ENCODE measurements at regions not wholly inside any gene's neighbourhood (a gene's known extent, or its start where the extent isn't known, plus 50 kb on each side); places are given as distances from the start of the nearest gene placed in this dataset.

GRCh38 chr10:8790390-8790789 lies 735.9 kb downstream of the GATA3 start:
- Histone ChIP-seq H3K36me3 (ENCODE audit: insufficient read depth, insufficient read length, low read length) (no peaks in the 10 kb centered on the region), H3K4me3 (ENCODE audit: insufficient read length, low read depth) (no peak overlapping the region), H3K9me3 (ENCODE audit: insufficient read depth, low read length) (peaks cover 9% of the 10 kb centered on the region), H3K4me1 (ENCODE audit: insufficient read depth, insufficient read length) (no peaks in the 10 kb centered on the region), H3K9ac (ENCODE audit: insufficient read length, low read depth) (no peak overlapping the region), H3K27me3 (ENCODE audit: insufficient read depth, insufficient read length) (no peaks in the 10 kb centered on the region)
- no peak for DNase-seq (ENCODE audit: low read depth, low spot score)
- TF ChIP-seq YY1 (IDR thresholded peaks at IDR 0.05; ENCODE audit: insufficient read depth, insufficient read length) = no peak
- no peak for TF ChIP-seq SUZ12 (IDR thresholded peaks at IDR 0.05; ENCODE audit: extremely low read depth, insufficient read depth, insufficient read length)
- no peak for TF ChIP-seq ZNF274 (IDR thresholded peaks at IDR 0.05; ENCODE audit: low read depth, low read length)

DNA sequence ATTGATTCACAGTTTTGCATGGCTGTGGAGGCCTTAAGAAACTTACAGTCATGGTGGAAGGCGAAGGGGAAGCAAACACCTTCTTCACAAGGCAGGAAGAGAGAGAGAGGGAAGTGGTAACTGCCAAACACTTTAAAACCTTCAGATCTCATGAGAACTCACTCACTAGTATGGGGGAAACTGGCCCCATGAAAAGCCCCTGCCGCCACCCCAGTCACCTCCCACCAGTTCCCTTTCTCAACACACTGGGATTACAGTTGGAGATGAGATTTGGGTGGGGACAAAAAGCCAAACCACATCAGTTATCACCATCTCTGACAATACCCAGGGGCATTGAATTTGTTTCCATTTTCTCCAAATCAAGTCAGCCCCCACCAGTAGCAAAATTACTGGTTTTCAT lies 740.4 kb downstream of the GATA3 start:
- H3K27me3 ChIP-seq (ENCODE audit: insufficient read depth, insufficient read length) = no peaks in the 10 kb centered on the region
- no peak for DNase-seq (ENCODE audit: low read depth, low spot score)
- no peaks in the 10 kb centered on the region for H3K4me1 ChIP-seq (ENCODE audit: insufficient read depth, insufficient read length)
- H3K36me3 ChIP-seq (ENCODE audit: insufficient read depth, insufficient read length, low read length) = no peaks in the 10 kb centered on the region
- H3K9ac ChIP-seq (ENCODE audit: insufficient read length, low read depth) = no peak overlapping the region
- no peak for TF ChIP-seq ZNF274 (IDR thresholded peaks at IDR 0.05; ENCODE audit: low read depth, low read length)
- no peak for TF ChIP-seq YY1 (IDR thresholded peaks at IDR 0.05; ENCODE audit: insufficient read depth, insufficient read length)
- no peak for TF ChIP-seq SUZ12 (IDR thresholded peaks at IDR 0.05; ENCODE audit: extremely low read depth, insufficient read depth, insufficient read length)
- H3K9me3 ChIP-seq (ENCODE audit: insufficient read depth, low read length) = no peaks in the 10 kb centered on the region
- H3K4me3 ChIP-seq (ENCODE audit: insufficient read length, low read depth) = no peak overlapping the region

DNA sequence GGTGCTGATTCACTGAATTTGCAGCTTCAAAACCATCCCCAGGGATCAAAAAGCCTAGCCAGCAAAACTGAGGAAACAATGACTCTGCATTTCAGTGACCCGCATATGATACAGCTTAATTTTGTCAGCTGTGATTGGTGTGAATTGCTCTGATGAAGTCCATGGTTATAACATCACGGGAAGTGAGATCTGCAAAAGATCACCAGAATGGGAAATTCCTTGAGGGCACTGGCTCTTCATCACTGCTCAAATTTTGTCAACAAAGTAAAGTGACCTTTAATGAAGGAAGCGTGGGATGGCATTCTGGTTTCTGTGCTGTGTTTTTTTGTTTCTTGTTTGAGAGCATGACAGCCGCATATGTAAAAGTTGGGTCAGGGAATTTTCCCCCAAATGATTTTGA lies 745.9 kb downstream of the GATA3 start:
- TF ChIP-seq SUZ12 (IDR thresholded peaks at IDR 0.05; ENCODE audit: extremely low read depth, insufficient read depth, insufficient read length) (no peak), YY1 (IDR thresholded peaks at IDR 0.05; ENCODE audit: insufficient read depth, insufficient read length) (no peak), ZNF274 (IDR thresholded peaks at IDR 0.05; ENCODE audit: low read depth, low read length) (no peak)
- Histone ChIP-seq H3K4me3 (ENCODE audit: insufficient read length, low read depth) (no peak overlapping the region), H3K36me3 (ENCODE audit: insufficient read depth, insufficient read length, low read length) (no peaks in the 10 kb centered on the region), H3K9ac (ENCODE audit: insufficient read length, low read depth) (no peak overlapping the region), H3K4me1 (ENCODE audit: insufficient read depth, insufficient read length) (no peaks in the 10 kb centered on the region), H3K27me3 (ENCODE audit: insufficient read depth, insufficient read length) (no peaks in the 10 kb centered on the region), H3K9me3 (ENCODE audit: insufficient read depth, low read length) (no peaks in the 10 kb centered on the region)
- DNase-seq (ENCODE audit: low read depth, low spot score) = no peak

GRCh38 chr10:8803992-8804391 lies 749.5 kb downstream of the GATA3 start:
- Histone ChIP-seq H3K9me3 (ENCODE audit: insufficient read depth, low read length) (no peaks in the 10 kb centered on the region), H3K4me1 (ENCODE audit: insufficient read depth, insufficient read length) (no peaks in the 10 kb centered on the region), H3K9ac (ENCODE audit: insufficient read length, low read depth) (no peak overlapping the region), H3K36me3 (ENCODE audit: insufficient read depth, insufficient read length, low read length) (no peaks in the 10 kb centered on the region), H3K4me3 (ENCODE audit: insufficient read length, low read depth) (no peak overlapping the region), H3K27me3 (ENCODE audit: insufficient read depth, insufficient read length) (no peaks in the 10 kb centered on the region)
- no peak for TF ChIP-seq SUZ12 (IDR thresholded peaks at IDR 0.05; ENCODE audit: extremely low read depth, insufficient read depth, insufficient read length)
- no peak for TF ChIP-seq YY1 (IDR thresholded peaks at IDR 0.05; ENCODE audit: insufficient read depth, insufficient read length)
- TF ChIP-seq ZNF274 (IDR thresholded peaks at IDR 0.05; ENCODE audit: low read depth, low read length) = no peak
- DNase-seq (ENCODE audit: low read depth, low spot score) = no peak

- DNase-seq (ENCODE audit: low read depth, low spot score) = no peak
- Histone ChIP-seq H3K9ac (ENCODE audit: insufficient read length, low read depth) (no peak overlapping the region), H3K36me3 (ENCODE audit: insufficient read depth, insufficient read length, low read length) (no peaks in the 10 kb centered on the region), H3K4me3 (ENCODE audit: insufficient read length, low read depth) (no peak overlapping the region), H3K4me1 (ENCODE audit: insufficient read depth, insufficient read length) (no peaks in the 10 kb centered on the region), H3K9me3 (ENCODE audit: insufficient read depth, low read length) (no peaks in the 10 kb centered on the region), H3K27me3 (ENCODE audit: insufficient read depth, insufficient read length) (no peaks in the 10 kb centered on the region)
- no peak for TF ChIP-seq YY1 (IDR thresholded peaks at IDR 0.05; ENCODE audit: insufficient read depth, insufficient read length)
- no peak for TF ChIP-seq ZNF274 (IDR thresholded peaks at IDR 0.05; ENCODE audit: low read depth, low read length)
- TF ChIP-seq SUZ12 (IDR thresholded peaks at IDR 0.05; ENCODE audit: extremely low read depth, insufficient read depth, insufficient read length) = no peak
Observed at GRCh38 chr10:8810677-8811076, 756.2 kb downstream of the GATA3 start.

GRCh38 chr10:8811201-8811600 lies 756.7 kb downstream of the GATA3 start:
- Histone ChIP-seq H3K27me3 (ENCODE audit: insufficient read depth, insufficient read length) (no peaks in the 10 kb centered on the region), H3K4me1 (ENCODE audit: insufficient read depth, insufficient read length) (no peaks in the 10 kb centered on the region), H3K4me3 (ENCODE audit: insufficient read length, low read depth) (no peak overlapping the region), H3K9ac (ENCODE audit: insufficient read length, low read depth) (no peak overlapping the region), H3K36me3 (ENCODE audit: insufficient read depth, insufficient read length, low read length) (no peaks in the 10 kb centered on the region), H3K9me3 (ENCODE audit: insufficient read depth, low read length) (no peaks in the 10 kb centered on the region)
- TF ChIP-seq YY1 (IDR thresholded peaks at IDR 0.05; ENCODE audit: insufficient read depth, insufficient read length) = no peak
- TF ChIP-seq SUZ12 (IDR thresholded peaks at IDR 0.05; ENCODE audit: extremely low read depth, insufficient read depth, insufficient read length) = no peak
- no peak for TF ChIP-seq ZNF274 (IDR thresholded peaks at IDR 0.05; ENCODE audit: low read depth, low read length)
- DNase-seq (ENCODE audit: low read depth, low spot score) = no peak

DNA sequence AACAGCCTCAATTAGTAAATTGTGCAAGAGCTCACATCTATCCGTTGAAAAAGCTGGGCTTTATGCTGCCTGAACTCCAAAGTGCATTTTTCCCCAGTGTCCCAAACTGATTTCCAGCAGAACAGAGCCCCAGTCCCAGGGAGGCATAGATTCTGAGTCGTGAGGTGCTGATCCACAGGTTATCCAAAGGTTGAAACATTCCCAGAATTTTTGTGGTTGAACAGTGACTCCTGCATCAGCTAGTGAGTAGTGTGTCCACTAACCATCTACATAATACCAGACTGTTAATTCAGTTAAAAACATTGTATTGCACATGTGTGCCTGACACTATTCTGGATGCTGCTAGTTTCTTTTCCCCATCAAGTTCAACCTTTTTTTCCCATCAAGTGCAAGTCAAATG lies 761.5 kb downstream of the GATA3 start:
- no peak for TF ChIP-seq SUZ12 (IDR thresholded peaks at IDR 0.05; ENCODE audit: extremely low read depth, insufficient read depth, insufficient read length)
- TF ChIP-seq ZNF274 (IDR thresholded peaks at IDR 0.05; ENCODE audit: low read depth, low read length) = no peak
- TF ChIP-seq YY1 (IDR thresholded peaks at IDR 0.05; ENCODE audit: insufficient read depth, insufficient read length) = no peak
- H3K27me3 ChIP-seq (ENCODE audit: insufficient read depth, insufficient read length) = no peaks in the 10 kb centered on the region
- H3K9ac ChIP-seq (ENCODE audit: insufficient read length, low read depth) = no peak overlapping the region
- no peaks in the 10 kb centered on the region for H3K9me3 ChIP-seq (ENCODE audit: insufficient read depth, low read length)
- no peaks in the 10 kb centered on the region for H3K4me1 ChIP-seq (ENCODE audit: insufficient read depth, insufficient read length)
- DNase-seq (ENCODE audit: low read depth, low spot score) = no peak
- H3K4me3 ChIP-seq (ENCODE audit: insufficient read length, low read depth) = no peak overlapping the region
- H3K36me3 ChIP-seq (ENCODE audit: insufficient read depth, insufficient read length, low read length) = no peaks in the 10 kb centered on the region

GRCh38 chr10:8817299-8817698 lies 762.8 kb downstream of the GATA3 start:
- TF ChIP-seq ZNF274 (IDR thresholded peaks at IDR 0.05; ENCODE audit: low read depth, low read length) (no peak), SUZ12 (IDR thresholded peaks at IDR 0.05; ENCODE audit: extremely low read depth, insufficient read depth, insufficient read length) (no peak), YY1 (IDR thresholded peaks at IDR 0.05; ENCODE audit: insufficient read depth, insufficient read length) (no peak)
- Histone ChIP-seq H3K9me3 (ENCODE audit: insufficient read depth, low read length) (no peaks in the 10 kb centered on the region), H3K4me3 (ENCODE audit: insufficient read length, low read depth) (no peak overlapping the region), H3K4me1 (ENCODE audit: insufficient read depth, insufficient read length) (no peaks in the 10 kb centered on the region), H3K9ac (ENCODE audit: insufficient read length, low read depth) (no peak overlapping the region), H3K27me3 (ENCODE audit: insufficient read depth, insufficient read length) (no peaks in the 10 kb centered on the region), H3K36me3 (ENCODE audit: insufficient read depth, insufficient read length, low read length) (no peaks in the 10 kb centered on the region)
- DNase-seq (ENCODE audit: low read depth, low spot score) = no peak
